ENCODE measurements at regions not wholly inside any gene's neighbourhood (a gene's known extent, or its start where the extent isn't known, plus 50 kb on each side); places are given as distances from the start of the nearest gene placed in this dataset.

DNA sequence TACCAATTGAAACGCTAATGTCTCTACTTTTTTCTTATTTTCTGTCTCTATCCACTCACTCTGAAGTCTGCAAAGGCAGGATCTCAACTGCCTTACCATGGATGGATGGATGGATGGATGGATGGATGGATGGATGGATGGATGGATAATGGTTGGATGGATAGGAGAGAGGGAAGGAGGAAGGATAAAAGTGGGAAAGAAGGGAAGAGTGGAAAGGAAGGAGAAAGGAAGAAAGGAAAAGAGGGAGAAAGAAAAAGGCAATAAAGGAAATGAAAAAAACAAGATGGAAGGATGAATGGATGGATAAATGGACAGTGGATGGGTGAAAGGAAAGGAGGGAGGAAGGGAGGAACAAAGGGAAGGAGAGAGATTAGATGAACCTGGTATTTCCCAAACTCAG, 506.0 kb downstream of the MN1 start:
- TF ChIP-seq, protein P1, sequence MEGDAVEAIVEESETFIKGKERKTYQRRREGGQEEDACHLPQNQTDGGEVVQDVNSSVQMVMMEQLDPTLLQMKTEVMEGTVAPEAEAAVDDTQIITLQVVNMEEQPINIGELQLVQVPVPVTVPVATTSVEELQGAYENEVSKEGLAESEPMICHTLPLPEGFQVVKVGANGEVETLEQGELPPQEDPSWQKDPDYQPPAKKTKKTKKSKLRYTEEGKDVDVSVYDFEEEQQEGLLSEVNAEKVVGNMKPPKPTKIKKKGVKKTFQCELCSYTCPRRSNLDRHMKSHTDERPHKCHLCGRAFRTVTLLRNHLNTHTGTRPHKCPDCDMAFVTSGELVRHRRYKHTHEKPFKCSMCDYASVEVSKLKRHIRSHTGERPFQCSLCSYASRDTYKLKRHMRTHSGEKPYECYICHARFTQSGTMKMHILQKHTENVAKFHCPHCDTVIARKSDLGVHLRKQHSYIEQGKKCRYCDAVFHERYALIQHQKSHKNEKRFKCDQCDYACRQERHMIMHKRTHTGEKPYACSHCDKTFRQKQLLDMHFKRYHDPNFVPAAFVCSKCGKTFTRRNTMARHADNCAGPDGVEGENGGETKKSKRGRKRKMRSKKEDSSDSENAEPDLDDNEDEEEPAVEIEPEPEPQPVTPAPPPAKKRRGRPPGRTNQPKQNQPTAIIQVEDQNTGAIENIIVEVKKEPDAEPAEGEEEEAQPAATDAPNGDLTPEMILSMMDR (IDR thresholded peaks at IDR 0.05) = no peak
- TF ChIP-seq POLR2AphosphoS5 (IDR thresholded peaks at IDR 0.05; ENCODE audit: insufficient read depth in 1 of 2, low read depth in 1 of 2) (no peak), POLR2A (IDR thresholded peaks at IDR 0.05) (no peak)

Measured in vagina (tissue), 2 donors.